Activated CD4-positive, alpha-beta T cell treated with anti-CD3 and anti-CD28 coated beads, Interleukin-2, amount 50 U/mL, for 1 hour (primary cell): ENCODE measurements at regions not wholly inside any gene's neighbourhood (a gene's known extent, or its start where the extent isn't known, plus 50 kb on each side); places are given as distances from the start of the nearest gene placed in this dataset.

Experiments
- DNase-seq: peaks from one replicate; pipeline ENCODE4 v3.0.0-alpha.2; 2020

DNA sequence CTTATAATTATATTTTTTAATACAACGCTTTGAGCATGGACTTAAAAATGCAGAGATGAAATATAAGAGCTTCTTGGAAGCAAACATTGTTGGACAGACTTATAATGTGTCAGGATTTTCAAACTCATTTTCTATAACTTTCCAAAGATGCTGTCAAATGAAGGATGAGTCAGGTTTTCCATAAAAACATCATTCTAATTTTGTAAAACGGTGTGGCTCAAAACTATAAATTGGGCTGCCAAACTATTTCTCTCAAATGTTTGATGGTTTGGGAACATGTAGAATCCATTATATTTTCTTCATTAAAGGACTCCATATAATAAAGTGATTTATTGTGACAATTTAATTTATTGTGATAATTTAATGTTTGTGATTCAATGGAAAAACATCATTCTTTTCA lies 511.2 kb downstream of the USP25 start:
- DNase-seq = no peak

- DNase-seq = no peak
Measured at GRCh38 chr21:16241479-16241963, 511.7 kb downstream of the USP25 start.

GRCh38 chr21:16243396-16243795 lies 513.6 kb downstream of the USP25 start:
- no peak for DNase-seq

- DNase-seq = no peak
Measured at GRCh38 chr21:16248705-16249104, 518.9 kb downstream of the USP25 start.

DNA sequence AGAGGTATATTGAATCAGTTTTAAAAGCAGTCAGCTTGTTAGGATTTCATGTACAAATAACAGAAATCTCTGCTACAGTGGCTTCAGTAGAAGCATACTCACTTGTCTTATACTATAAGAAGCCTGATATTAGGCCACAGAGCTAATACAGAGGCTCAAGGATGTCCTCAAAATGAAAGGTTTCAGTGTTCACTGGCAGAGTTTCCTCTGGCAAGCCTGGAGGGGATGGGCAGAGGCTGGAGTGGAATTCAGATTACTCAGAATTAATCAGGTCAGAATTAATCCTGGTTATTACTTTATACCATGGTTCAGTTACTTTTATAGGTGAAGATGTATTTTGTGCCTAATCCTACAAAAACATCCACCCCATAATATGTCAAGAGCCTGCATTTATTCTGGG lies 520.5 kb downstream of the USP25 start:
- DNase-seq = no peak

DNA sequence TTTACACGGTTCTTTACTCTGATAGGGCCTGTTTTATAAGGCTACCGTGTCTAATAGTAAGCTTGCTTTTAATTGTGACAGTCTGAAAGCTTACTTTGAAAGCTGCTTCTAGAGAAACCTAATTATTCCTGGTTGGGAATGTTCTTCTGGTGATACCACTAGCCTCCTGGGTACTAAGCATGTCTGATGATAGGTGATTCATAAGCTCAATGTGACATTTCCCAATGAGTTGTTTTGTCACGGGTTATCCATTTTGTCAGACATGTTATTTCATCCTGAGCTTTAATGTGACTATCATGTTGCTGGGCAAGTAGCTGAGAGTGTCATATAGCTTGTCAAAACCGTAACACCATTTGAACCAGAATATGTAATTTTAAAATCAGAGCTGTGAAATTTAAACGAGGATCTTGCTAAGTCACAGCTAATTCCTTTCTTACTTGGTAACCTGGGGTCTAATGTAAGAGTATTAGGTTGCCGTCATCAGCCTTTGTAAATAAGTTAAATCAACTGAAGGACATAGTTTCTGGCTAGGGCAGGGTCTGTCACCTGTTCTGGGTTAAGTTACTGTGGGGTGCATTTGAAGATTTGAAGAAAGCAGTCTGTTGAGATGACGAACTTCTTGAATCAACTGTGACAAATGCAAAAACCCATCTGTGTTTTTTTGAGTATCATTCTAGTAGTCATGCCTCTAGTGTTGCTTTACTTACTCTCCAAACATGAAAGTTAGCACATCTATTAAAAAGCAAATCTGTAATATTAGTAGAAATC lies 529.2 kb downstream of the USP25 start:
- DNase-seq = no peak

GRCh38 chr21:16262091-16262490 lies 532.3 kb downstream of the USP25 start:
- no peak for DNase-seq

DNA sequence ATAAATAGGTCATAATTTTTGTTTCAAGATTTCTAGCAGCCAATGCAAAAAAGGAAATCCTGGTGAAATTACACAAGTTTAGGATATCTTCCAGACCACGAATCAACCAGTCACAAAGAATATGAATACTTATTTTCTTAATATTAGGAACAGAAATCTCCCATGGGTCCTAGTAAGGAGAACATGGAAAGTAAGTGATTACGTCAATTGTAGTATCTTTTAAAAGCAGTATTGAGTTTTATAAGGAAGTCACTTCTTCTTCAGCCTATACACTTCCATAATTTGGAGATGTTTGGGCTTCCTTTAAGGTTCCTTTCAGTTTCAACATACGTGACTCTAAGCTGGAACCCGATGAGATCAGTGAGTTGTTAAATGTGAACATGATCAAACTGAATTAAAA lies 534.5 kb downstream of the USP25 start:
- DNase-seq = no peak

DNA sequence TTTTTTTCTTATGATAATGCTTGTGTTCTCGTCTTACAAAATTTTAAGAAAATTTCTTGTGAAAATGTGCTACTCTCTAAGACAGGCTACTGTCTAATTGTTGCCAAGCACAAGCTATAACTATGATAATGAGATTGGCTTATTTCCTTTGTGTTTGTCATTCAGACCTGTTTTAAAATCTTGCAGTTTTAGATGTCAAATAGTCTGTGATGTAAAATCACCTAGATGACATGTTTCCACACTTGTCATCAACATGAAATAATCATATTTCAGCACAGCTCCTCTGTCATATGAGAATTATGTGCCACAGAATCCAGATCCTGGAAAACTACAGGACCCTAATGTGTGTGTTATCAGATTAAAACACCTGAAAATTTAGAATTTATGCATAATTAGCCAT lies 539.7 kb downstream of the USP25 start:
- no peak for DNase-seq

DNA sequence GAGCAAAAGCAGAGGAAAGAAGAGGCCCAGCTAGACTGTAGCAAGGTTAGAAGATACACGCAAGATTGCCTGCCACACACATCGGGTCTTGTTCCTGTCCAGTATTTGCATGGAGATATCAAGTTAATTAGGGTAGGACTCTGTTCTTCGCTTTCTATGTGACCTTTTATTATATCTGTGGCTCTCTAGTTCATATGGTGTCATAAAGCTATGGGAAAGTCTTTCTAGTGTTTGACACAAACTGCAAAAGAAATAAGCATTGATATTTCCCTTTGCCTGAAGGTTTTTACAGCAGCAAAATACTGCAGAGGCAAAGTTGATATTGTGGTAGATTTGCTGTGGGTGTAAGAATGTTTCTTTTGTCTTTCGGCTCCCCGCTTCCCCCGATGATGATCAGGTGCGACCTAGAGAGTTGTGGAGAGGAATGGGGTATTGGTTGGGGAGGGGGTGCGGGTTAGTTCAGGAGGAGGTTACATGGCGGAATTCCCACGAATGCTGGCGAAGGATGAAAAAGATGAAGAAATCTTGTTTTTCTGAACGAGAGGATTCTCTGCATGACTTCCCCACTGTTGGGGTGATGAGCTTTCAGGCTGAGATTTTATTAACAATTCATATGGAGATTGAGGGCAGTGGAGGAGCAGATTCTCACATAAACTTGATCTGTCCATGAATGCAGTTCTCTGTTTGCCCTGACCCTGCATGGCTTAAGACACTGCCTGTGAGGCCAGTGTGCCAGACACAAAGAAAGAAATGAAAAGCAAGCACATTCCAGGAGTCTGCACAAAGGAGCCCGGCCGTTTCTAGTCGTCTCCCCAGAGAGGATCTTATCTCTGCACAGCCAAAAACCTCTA lies 550.2 kb downstream of the USP25 start:
- no peak for DNase-seq

- no peak for DNase-seq
Measured at GRCh38 chr21:16280686-16281091, 550.9 kb downstream of the USP25 start.

- DNase-seq = no peak
Measured at GRCh38 chr21:16283516-16283915, 553.7 kb downstream of the USP25 start.

GRCh38 chr21:16285605-16286126 lies 555.9 kb downstream of the USP25 start:
- DNase-seq = no peak

DNA sequence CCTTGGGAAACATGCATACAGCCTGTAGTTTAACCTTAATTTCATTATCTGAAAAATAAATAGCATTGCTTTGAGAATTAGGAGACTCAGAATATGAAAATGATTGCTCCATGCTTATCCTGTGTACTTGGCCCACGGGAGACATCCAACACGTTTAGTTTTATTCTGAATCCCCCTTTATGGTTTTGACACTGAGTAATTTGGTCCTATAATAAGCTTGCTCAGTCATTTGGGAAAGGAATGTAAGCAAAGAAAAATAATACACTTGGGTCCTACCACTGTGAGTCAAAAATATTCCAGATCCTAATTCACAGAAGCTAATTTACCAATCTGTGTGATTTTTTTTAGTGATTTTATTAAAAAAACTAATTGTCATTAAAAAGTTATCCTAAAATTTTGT lies 557.3 kb downstream of the USP25 start:
- no peak for DNase-seq

- DNase-seq = no peak
Measured at GRCh38 chr21:16291296-16291695, 561.5 kb downstream of the USP25 start.

- DNase-seq = no peak
Measured at GRCh38 chr21:16294128-16294527, 564.3 kb downstream of the USP25 start.

- no peak for DNase-seq
Measured at GRCh38 chr21:16302851-16303282, 573.1 kb downstream of the USP25 start.

GRCh38 chr21:16304174-16305095 lies 574.7 kb downstream of the USP25 start:
- DNase-seq = no peak

DNA sequence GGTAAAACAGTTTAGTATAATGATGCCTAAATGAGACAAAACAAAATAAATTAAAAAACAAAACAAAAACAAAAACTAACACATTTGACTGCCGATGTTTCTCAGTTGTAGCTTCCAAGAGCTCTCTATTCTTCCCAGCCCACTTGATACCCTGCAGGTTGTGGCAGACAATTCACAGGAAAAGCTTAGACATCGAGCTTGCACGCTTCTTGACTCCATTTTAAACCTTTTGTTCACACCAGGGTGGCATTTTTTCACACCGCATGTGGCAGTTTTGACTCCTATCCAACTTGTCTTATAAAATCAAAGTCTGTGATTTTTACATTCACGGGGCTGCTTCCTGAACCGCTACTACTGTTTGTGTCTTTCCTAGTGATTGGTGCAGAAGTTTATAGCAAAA lies 575.9 kb downstream of the USP25 start:
- DNase-seq = no peak

DNA sequence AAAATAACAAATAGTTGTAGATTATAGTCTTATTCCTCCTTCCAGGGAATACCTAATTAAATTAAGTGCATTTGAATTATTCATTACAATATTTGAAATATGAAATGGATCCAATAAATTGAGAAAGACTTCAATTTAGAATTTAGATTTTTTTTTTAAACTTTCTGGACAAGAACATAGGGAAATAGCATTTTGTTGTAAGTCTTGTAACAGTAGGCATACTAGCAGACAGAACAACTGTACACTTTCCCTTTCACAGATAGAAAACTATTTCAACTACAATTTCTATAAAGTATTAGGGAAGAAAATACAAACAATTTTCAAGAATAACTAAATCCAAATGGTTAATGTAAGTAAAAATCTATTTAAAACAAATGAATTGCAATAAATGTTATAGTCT lies 577.5 kb downstream of the USP25 start:
- DNase-seq = no peak

- DNase-seq = no peak
Measured at GRCh38 chr21:16308269-16308668, 578.5 kb downstream of the USP25 start.

- DNase-seq = no peak
Measured at GRCh38 chr21:16309250-16309971, 579.6 kb downstream of the USP25 start.
